ENCODE measurements at regions not wholly inside any gene's neighbourhood (a gene's known extent, or its start where the extent isn't known, plus 50 kb on each side); places are given as distances from the start of the nearest gene placed in this dataset.
"Not testable (repeated sequence)": the region's sequence is repeated elsewhere in the genome, so short reads cannot be mapped to it uniquely, and the experiment has no call there.

DNA sequence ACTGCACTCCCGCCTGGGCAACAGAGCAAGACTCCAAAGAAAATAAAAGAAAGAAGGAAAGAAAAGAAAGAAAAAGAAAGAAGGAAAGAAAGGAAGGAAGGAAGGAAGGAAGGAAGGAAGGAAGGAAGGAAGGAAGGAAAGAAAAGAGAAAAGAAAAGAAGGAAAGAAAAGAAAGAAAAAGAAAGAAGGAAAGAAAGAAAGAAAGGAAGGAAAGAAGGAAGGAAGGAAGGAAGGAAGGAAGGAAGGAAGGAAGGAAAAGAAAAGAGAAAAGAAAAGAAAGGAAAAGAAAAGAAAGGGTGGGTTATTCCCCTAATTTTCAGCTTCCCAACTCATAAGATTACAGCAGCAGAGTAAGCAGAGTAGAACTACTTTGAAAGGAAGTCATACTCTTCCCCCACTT lies 64.4 kb downstream of the TMEM200C start:
- DNase-seq = not testable (repeated sequence)

DNA sequence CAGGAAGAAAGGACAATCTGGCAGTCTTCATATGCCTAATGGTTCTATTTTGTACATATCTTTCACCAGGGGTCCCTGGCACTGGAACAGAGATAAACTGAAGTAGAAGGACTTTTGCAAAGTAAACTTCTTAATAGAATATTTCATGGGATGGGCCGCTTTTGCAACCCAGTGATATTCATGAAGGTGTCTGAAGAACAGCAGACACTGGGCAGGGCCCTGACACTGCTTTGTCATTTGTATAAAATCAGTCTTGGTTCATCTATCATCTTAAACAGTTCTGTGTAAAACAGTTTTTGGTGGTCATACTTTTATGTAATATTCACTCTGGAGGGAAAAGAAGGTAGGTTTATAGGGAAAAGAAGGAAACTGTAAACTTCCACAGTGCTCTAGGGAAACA lies 66.4 kb downstream of the TMEM200C start:
- DNase-seq = no peak

GRCh38 chr18:5825663-5826062 lies 69.7 kb downstream of the TMEM200C start:
- no peak for DNase-seq

- no peak for DNase-seq
Observed at GRCh38 chr18:5824370-5824984, 70.8 kb downstream of the TMEM200C start.

GRCh38 chr18:5817816-5818215 lies 77.5 kb downstream of the TMEM200C start:
- DNase-seq = no peak

DNA sequence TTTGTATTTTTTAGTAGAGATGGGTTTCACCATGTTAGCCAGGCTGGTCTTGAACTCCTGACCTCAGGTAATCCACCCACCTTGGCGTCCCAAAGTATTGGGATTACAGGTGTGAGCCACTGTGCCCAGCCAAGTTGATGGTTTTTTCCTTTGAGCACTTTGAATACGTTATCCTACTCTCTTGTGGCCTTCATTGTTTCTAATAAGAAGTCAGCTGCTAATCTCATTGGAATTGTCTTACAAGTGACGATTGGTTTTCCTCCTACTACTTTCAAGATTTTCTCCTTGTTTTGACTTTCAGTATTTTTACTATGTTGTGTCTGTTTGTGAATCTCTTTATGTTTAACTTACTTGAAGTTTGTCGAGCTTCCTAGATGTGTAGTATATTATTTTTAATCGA lies 88.5 kb downstream of the TMEM200C start:
- no peak for DNase-seq

DNA sequence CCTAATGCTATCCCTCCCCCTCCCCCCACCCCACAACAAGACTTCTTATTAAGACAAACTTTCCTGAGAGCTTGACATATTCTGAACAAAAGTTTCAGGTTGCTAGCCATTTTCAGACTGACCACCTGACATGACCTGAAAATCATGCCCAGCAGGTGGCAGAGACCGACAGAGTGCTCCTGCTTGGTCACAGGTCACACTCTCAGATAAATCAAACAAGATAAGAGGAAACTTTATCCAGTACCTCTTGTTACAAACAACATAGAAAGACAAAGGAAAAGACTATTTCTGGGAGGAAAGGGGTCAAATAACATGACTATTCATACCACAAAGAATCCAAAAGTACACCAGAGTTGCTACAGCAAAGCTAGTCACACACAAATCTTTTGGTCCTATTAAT lies 107.4 kb downstream of the TMEM200C start:
- DNase-seq = no peak

- no peak for DNase-seq
Observed at GRCh38 chr18:5779922-5780321, 115.4 kb downstream of the TMEM200C start.

DNA sequence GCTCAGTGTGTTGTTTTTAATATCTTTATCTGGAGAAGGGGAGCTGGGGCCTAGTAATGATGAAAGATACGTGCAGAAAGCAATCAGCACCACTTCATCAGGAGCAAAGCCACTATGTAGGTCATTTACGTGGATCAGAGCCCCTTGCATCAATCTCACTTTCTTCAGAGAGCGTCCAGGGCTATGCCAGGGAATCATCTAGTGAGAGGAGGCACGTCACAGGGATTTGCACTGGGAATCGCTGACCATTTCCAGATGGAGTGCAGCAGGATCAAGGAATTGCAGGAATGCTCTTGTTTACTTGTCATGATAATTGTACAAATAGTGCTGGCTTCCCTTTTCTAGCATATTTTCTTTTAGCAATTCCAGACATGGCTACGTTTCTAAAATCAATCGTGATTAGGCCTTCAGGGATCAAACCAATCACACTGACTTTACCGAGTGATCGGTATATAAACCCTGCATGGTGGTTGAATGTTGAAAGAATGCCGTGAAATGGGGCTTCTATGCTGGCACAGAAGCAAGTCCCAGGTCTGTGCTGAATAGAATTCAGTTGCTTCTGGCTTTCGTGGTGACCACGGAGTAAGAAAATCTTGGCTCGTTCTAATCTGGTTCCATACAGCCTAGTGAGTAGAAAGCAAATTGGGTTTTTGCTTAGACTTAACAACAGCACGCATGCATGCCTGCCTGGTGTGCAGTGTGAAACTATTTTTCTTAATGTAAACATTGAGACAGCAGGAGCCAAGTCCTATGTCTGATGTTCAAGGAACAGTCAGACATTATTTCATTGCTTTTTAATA lies 122.8 kb downstream of the TMEM200C start:
- no peak for DNase-seq

- DNase-seq = no peak
Observed at GRCh38 chr18:5771343-5771742, 124.0 kb downstream of the TMEM200C start.

GRCh38 chr18:5770176-5770575 lies 125.1 kb downstream of the TMEM200C start:
- DNase-seq = no peak

GRCh38 chr18:5768454-5768853 lies 126.9 kb downstream of the TMEM200C start:
- no peak for DNase-seq

GRCh38 chr18:5759194-5759593 lies 136.1 kb downstream of the TMEM200C start:
- no peak for DNase-seq

- DNase-seq = no peak
Observed at GRCh38 chr18:5756823-5757222, 138.5 kb downstream of the TMEM200C start.

DNA sequence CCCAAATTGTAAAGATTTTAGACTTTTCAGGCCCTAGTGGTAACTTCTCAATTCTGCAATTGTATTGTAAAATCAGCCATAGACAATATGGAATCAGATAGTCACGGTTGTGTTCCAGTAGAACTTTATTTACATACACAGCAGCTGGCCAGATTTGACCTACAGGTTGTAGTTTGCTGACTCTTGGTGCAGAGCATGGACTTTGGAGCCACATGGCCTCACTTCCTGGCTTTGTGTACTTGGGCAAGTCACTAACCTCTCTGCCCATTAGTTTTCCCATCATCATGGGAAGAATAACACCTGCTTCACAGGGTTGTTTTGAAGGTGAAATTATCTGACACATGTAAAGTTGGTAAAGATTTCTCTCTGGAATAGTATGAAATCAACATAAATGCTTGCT lies 147.6 kb downstream of the TMEM200C start:
- DNase-seq = no peak

- DNase-seq = no peak
Observed at GRCh38 chr18:5746844-5747243, 148.5 kb downstream of the TMEM200C start.

GRCh38 chr18:5744659-5745058 lies 150.7 kb downstream of the TMEM200C start:
- DNase-seq = no peak

DNA sequence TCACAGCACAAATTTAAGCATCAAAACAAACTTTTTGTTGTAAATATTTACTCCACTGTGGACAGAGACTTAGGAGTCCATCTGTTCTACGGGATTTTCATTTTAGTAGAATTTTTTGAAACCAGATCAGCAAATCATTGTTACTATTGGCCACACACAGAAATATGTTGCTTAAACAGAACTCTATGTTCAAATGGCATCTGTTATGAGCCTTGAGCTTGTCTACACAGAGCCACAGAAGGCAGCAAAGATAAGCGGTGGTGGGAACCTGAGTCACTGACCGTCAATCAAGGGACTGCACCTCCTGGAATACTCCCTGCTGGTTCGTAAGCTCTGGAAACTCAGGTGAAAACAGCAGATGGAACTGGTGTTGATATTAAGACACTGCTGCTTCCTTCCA lies 156.8 kb downstream of the TMEM200C start:
- peak in 1 of 14 donors; percentile 72 for DNase-seq

- no peak for DNase-seq
Observed at GRCh38 chr18:5732318-5732717, 163.0 kb downstream of the TMEM200C start.

GRCh38 chr18:5729983-5730699 lies 165.2 kb downstream of the TMEM200C start:
- no peak for DNase-seq

GRCh38 chr18:5728531-5728930 lies 166.8 kb downstream of the TMEM200C start:
- no peak for DNase-seq

- no peak for DNase-seq
Observed at GRCh38 chr18:5726011-5726410, 169.3 kb downstream of the TMEM200C start.

GRCh38 chr18:5721924-5722323 lies 173.4 kb downstream of the TMEM200C start:
- DNase-seq = no peak

- DNase-seq = no peak
Observed at GRCh38 chr18:5720132-5720531, 175.2 kb downstream of the TMEM200C start.

Measured in C1 segment of cervical spinal cord (tissue), 14 donors.